ENCODE measurements at regions not wholly inside any gene's neighbourhood (a gene's known extent, or its start where the extent isn't known, plus 50 kb on each side); places are given as distances from the start of the nearest gene placed in this dataset.

DNA sequence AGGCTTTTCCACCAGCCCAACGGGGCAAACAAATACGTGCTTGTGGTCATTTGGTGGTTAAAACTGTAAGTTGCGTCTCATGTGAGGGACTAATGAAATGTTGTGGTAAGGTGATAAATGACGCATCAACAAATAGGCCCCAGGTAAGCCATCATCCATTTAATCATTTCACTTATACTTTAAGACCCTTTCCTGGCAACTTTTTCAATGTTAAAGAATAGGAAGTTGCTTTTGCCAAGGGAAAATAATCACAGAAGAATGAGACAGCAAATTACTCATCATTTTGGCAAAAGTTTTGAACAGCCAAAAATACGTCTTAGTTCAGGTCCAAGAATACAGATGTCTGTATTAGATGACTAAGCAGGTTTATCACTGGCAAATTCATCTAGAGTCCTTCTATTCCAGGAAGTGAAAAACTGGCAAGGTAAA, 660.4 kb downstream of the SLITRK1 start:
- H3K4me3 ChIP-seq (ENCODE audit: low read length) = no peak overlapping the region
- DNase-seq (ENCODE audit: low read depth) = peak; percentile 74
- TF ChIP-seq, protein P1, sequence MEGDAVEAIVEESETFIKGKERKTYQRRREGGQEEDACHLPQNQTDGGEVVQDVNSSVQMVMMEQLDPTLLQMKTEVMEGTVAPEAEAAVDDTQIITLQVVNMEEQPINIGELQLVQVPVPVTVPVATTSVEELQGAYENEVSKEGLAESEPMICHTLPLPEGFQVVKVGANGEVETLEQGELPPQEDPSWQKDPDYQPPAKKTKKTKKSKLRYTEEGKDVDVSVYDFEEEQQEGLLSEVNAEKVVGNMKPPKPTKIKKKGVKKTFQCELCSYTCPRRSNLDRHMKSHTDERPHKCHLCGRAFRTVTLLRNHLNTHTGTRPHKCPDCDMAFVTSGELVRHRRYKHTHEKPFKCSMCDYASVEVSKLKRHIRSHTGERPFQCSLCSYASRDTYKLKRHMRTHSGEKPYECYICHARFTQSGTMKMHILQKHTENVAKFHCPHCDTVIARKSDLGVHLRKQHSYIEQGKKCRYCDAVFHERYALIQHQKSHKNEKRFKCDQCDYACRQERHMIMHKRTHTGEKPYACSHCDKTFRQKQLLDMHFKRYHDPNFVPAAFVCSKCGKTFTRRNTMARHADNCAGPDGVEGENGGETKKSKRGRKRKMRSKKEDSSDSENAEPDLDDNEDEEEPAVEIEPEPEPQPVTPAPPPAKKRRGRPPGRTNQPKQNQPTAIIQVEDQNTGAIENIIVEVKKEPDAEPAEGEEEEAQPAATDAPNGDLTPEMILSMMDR (conservative IDR thresholded peaks at IDR 0.05; ENCODE audit: low read length) = no peak

DNA sequence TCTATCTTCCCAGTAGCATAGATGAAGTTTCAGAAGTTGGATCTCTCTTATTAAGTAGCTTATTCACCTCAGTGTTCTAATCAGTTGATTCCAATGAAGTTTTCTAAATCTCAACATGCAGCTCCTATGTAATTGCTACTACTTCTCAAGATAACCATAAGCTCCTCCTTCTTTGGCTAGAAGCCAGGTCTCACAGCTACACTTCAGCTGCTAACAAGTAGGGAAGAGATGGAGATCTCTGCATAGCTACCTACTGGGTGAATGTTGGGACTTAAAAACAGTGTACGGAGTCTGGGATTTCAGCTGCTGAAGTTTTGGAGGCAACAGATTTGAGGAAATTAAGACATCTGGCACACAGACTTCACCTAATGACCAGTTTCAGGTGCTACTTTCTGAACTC, 661.0 kb downstream of the SLITRK1 start:
- H3K4me3 ChIP-seq (ENCODE audit: low read length) = no peak overlapping the region
- no peak for DNase-seq (ENCODE audit: low read depth)
- TF ChIP-seq, protein P1 (conservative IDR thresholded peaks at IDR 0.05; ENCODE audit: low read length) = no peak

DNA sequence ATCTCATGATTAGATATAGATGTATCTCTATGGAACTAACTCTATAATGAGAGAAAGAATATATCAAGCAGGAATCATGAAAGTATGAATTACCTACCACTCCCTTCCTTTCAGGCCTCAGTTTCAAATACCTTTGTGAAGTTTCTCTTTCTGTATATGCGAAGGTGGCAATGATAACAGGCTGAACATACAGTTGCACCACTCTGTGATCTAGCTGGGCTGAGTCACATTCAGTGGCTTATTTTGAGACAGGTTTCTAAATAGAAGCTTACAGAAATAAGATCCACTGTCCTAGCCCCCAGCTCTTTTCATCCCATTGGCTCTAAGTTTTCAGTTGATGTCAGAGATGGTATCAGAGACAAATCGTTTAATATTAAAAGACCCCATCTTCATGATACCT, 662.0 kb downstream of the SLITRK1 start:
- no peak for DNase-seq (ENCODE audit: low read depth)
- TF ChIP-seq, protein P1 (conservative IDR thresholded peaks at IDR 0.05; ENCODE audit: low read length) = no peak
- no peak overlapping the region for H3K4me3 ChIP-seq (ENCODE audit: low read length)

DNA sequence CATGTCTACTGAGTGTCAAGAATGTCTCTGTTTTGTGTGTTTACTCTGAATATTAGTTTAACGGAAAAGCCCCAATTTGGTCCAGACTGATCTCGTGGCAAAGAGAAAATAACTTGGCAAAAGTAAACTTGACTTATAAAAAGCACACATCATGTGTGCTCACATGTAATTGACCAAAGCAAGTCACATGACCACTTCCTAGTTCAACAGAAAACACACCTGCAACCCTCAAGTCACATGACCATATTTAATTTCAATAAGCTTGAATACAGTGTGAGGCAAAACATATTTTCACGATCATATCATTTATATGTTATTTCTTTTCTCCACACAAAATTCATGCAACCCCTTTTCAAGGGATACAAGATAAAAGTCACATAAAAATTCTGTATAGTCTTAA, 662.4 kb downstream of the SLITRK1 start:
- TF ChIP-seq, protein P1 (conservative IDR thresholded peaks at IDR 0.05; ENCODE audit: low read length) = no peak
- H3K4me3 ChIP-seq (ENCODE audit: low read length) = no peak overlapping the region
- DNase-seq (ENCODE audit: low read depth) = no peak

DNA sequence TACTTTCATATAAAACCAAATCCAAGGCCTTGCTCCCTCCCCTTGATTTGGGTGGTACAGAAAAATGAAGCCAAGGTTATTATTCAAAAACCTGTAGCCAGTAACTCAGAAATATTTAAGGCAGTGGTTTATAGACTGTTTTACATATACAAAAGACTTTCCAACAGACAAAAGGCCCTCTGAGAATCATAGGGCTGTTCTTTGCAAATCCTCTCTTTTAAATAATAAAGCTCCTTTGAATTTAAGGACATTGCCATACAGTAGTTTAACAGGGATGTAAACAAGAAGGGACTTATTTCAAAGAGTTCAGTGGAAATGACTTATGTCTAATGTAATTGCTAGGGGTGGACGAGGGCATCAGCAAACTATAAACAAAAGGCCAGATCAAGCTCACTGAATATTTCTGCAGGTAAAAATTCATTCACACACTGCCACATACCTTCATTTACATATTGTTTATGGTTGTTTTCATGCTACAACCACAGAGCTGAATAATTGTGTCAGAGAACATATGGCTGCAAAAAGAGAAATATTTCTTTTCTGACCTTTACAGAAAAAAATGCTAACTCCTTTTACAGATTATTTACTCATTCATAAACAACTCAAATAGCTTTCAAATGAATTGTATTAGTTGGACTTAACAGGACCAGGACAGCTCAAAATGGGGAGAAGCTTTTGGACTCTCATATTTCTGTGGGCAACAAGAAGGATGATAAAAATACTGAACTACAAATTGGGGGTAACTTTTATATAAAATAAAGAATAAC, 665.6 kb downstream of the SLITRK1 start:
- DNase-seq (ENCODE audit: low read depth) = peak; percentile 37
- no peak overlapping the region for H3K4me3 ChIP-seq (ENCODE audit: low read length)
- TF ChIP-seq, protein P1 (conservative IDR thresholded peaks at IDR 0.05; ENCODE audit: low read length) = no peak

DNA sequence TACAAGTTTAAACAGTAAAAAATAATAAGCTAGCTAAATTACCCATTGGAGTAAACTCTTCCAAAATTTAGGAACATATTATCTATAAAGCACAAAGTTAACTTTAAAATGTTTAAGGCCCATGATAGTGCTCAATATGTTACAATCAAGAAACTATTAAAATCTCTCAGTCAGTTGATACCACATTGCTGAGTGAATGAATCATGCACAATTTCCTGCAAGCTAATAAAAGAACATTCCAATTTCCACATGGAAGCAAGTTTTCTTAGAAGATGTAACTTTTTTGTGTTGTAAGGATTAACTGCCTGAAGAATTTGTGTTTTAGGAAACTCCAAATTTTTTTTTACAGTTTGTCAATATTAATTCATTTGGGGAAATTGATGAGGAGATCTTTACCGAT, 666.6 kb downstream of the SLITRK1 start:
- TF ChIP-seq, protein P1 (conservative IDR thresholded peaks at IDR 0.05; ENCODE audit: low read length) = no peak
- peak; percentile 76 for DNase-seq (ENCODE audit: low read depth)
- no peak overlapping the region for H3K4me3 ChIP-seq (ENCODE audit: low read length)

DNA sequence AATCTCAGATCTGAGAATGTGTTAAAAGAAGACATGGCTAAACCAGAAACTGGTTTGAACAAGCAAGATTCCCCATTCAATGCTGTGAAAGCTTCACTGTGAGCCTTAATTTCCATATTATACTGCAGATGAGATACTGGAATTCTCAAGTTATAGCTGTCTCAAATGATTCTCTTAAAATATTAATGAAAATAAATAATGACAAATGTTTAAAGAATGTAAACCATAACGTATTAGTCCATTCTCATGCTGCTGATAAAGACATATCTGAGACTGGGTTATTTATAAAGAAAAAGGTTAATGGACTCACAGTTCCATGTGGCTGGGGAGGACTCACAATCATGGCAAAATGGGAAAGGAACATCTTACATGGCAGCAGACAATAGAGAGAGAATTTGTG, 667.8 kb downstream of the SLITRK1 start:
- no peak for DNase-seq (ENCODE audit: low read depth)
- no peak overlapping the region for H3K4me3 ChIP-seq (ENCODE audit: low read length)
- TF ChIP-seq, protein P1 (conservative IDR thresholded peaks at IDR 0.05; ENCODE audit: low read length) = no peak

Measured in AG10803 (cell line).